ENCODE measurements at regions not wholly inside any gene's neighbourhood (a gene's known extent, or its start where the extent isn't known, plus 50 kb on each side); places are given as distances from the start of the nearest gene placed in this dataset.

DNA sequence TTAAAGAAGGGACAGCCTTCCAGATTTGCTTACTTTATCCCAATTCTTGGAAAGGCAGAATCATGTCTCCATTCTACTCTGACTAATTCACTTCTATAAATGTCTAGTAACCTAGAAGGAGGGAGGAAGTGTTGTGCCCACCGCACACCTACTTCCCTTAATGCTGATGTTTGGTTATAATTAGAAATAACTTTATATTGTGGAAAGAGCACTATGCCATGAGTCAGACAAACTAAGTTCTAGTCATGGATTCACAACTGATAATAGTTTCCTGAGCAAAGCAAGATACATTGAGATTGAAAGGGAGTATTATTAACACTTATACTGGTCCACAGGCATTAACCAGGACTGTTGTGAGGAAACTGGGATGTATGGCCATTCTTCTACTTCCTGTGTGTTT lies 345.9 kb upstream of the RPS23 start:
- FAIRE-seq (no peak), ATAC-seq (no peak), DNase-seq (ENCODE audit: low read depth in 1 of 2, low spot score in 1 of 2) (no peak)
- H3K9me3 ChIP-seq = no peaks in the 10 kb centered on the region
- WGBS (ENCODE audit: missing lambda C conversion rate) = 85% methylated on average over 1 of the region's 1 CpG
- H3K4me2 ChIP-seq = no peak overlapping the region
- no peaks in the 10 kb centered on the region for H3K4me1 ChIP-seq
- H3K27ac ChIP-seq = no peak overlapping the region
- POLR2A ChIA-PET = no interaction called here
- TF ChIP-seq MYC (IDR thresholded peaks at IDR 0.05; ENCODE audit: borderline replicate concordance, low read length) = no peak
- TF ChIP-seq NPAS2 (CRISPR knock-in tag; IDR thresholded peaks at IDR 0.05; ENCODE audit: borderline replicate concordance) = no peak
- no peak for TF ChIP-seq RFX5 (IDR thresholded peaks at IDR 0.05)
- no peak for TF ChIP-seq CHD2 (IDR thresholded peaks at IDR 0.05; ENCODE audit: low read length, partially characterized antibody)
- TF ChIP-seq ZNF302 (CRISPR knock-in tag; IDR thresholded peaks at IDR 0.05) = no peak
- TF ChIP-seq FOXS1 (CRISPR knock-in tag; IDR thresholded peaks at IDR 0.05) = no peak
- TF ChIP-seq PHF8 (IDR thresholded peaks at IDR 0.05; ENCODE audit: borderline replicate concordance, low read depth) = no peak
- no peak for TF ChIP-seq RNF2 (IDR thresholded peaks at IDR 0.05; ENCODE audit: borderline replicate concordance, low read depth)
- TF ChIP-seq EHMT2 (IDR thresholded peaks at IDR 0.05; ENCODE audit: low read depth) = no peak
- no peak for TF ChIP-seq HEYL (CRISPR knock-in tag; IDR thresholded peaks at IDR 0.05)
- H3K4me3 ChIP-seq = no peak overlapping the region
- CTCF ChIA-PET = no interaction called here

DNA sequence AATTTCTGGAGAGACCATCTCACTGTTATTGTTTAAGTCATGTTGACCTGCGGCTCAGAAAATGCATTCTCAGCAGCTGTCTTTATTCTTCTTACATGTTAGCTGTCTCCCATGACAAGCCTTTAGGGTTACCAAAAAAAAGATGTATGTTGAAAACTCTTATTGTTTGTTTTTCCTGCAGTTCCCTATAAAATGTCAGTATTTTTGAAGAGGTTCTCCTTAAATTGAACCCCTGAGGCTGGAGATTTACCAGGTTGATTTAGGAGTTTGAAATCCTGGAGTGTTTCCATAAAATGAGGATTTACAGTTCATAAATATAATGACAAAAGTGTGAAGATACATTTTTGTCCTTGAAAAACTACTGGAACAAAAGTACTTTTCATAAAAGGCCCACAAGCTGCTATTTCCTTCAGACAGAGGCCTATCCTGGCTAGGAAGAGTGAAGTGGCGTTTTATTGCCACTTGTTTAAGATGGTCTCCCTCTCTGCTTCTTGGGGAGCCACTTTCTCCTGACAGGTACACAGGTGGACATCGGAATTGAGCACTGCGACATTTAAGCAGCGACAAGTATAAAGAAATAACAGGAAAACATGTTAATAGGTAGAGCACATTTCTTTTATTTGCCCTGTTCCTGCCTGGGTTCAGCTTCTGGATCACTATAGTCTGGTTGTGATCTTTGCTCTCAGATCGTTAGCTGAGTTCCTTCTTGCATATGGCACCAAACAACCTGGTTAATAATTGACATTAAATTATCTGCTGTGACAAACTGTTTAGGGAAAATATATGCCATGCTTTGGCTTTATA lies 344.8 kb upstream of the RPS23 start:
- Histone ChIP-seq H3K4me3 (no peak overlapping the region), H3K4me1 (no peaks in the 10 kb centered on the region), H3K27ac (no peak overlapping the region), H3K4me2 (no peak overlapping the region), H3K9me3 (no peaks in the 10 kb centered on the region)
- ChIA-PET CTCF (no interaction called here), POLR2A (no interaction called here)
- no peak for FAIRE-seq
- ATAC-seq = no peak
- WGBS (ENCODE audit: missing lambda C conversion rate) = 69% methylated on average over 6 of the region's 6 CpGs
- no peak for DNase-seq (ENCODE audit: low read depth in 1 of 2, low spot score in 1 of 2)
- TF ChIP-seq ESRRA (IDR thresholded peaks at IDR 0.05; ENCODE audit: borderline replicate concordance, low read length) = no peak
- no peak for TF ChIP-seq HDAC2 (IDR thresholded peaks at IDR 0.05)
- no peak for TF ChIP-seq RARB (CRISPR knock-in tag; IDR thresholded peaks at IDR 0.05)
- TF ChIP-seq ZFP36 (IDR thresholded peaks at IDR 0.05; ENCODE audit: borderline replicate concordance, partially characterized antibody) = no peak
- TF ChIP-seq KDM5A (IDR thresholded peaks at IDR 0.05) = no peak
- no peak for TF ChIP-seq ZNF302 (CRISPR knock-in tag; IDR thresholded peaks at IDR 0.05)
- no peak for TF ChIP-seq TP53 (CRISPR knock-in tag; IDR thresholded peaks at IDR 0.05)
- TF ChIP-seq NPAS2 (CRISPR knock-in tag; IDR thresholded peaks at IDR 0.05; ENCODE audit: borderline replicate concordance) = no peak
- no peak for TF ChIP-seq NFE2L2 (conservative IDR thresholded peaks at IDR 0.05; ENCODE audit: low read length)
- TF ChIP-seq HOXB5 (CRISPR knock-in tag; IDR thresholded peaks at IDR 0.05) = no peak
- TF ChIP-seq PHF8 (IDR thresholded peaks at IDR 0.05; ENCODE audit: borderline replicate concordance, low read depth) = no peak
- TF ChIP-seq JUN (IDR thresholded peaks at IDR 0.05) = no peak
- no peak for TF ChIP-seq FOSB (CRISPR knock-in tag; IDR thresholded peaks at IDR 0.05)
- TF ChIP-seq CBX8 (IDR thresholded peaks at IDR 0.05) = no peak
- TF ChIP-seq TFCP2L1 (CRISPR knock-in tag; IDR thresholded peaks at IDR 0.05) = no peak
- no peak for TF ChIP-seq ZC3H11A (IDR thresholded peaks at IDR 0.05)
- no peak for TF ChIP-seq RCOR1 (IDR thresholded peaks at IDR 0.05; ENCODE audit: low read depth, low read length)
- TF ChIP-seq RAD21 (conservative IDR thresholded peaks at IDR 0.05 in 1 of 2, IDR thresholded peaks at IDR 0.05 in 1 of 2) = no peak
- TF ChIP-seq CHD2 (IDR thresholded peaks at IDR 0.05; ENCODE audit: low read length, partially characterized antibody) = no peak

DNA sequence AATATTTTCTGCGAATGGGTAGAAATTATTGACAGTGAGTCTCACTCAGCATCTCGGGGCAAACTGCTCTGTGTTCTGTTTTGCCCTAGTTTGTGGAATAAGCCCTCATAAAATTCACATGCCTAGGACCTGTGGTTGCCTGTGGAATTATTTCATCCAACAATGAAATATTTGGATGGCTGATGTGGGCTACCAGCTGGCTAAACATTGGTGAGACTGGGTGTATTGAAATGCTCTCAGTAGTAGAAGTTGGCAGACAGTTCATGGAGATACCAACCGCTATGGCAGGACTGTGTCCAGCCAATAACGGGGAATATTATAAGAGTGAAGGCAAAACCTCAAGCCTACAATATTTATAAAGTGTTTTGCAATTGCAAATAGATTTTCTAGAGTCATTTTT lies 344.1 kb upstream of the RPS23 start:
- FAIRE-seq = no peak
- no peak overlapping the region for H3K4me3 ChIP-seq
- no peaks in the 10 kb centered on the region for H3K9me3 ChIP-seq
- no peak overlapping the region for H3K27ac ChIP-seq
- no peak for TF ChIP-seq CBX2 (IDR thresholded peaks at IDR 0.05; ENCODE audit: borderline replicate concordance, low read depth)
- no peak for TF ChIP-seq CBX8 (IDR thresholded peaks at IDR 0.05)
- no peak for TF ChIP-seq NR3C1 (IDR thresholded peaks at IDR 0.05)
- TF ChIP-seq NFE2L2 (conservative IDR thresholded peaks at IDR 0.05; ENCODE audit: low read length) = no peak
- no peak for TF ChIP-seq TP53 (CRISPR knock-in tag; IDR thresholded peaks at IDR 0.05)
- TF ChIP-seq, protein P1, sequence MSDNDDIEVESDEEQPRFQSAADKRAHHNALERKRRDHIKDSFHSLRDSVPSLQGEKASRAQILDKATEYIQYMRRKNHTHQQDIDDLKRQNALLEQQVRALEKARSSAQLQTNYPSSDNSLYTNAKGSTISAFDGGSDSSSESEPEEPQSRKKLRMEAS (IDR thresholded peaks at IDR 0.05) = no peak
- TF ChIP-seq EHF (CRISPR knock-in tag; IDR thresholded peaks at IDR 0.05) = no peak
- no peak for TF ChIP-seq FOSL2 (IDR thresholded peaks at IDR 0.05)
- TF ChIP-seq FOSL2 (CRISPR knock-in tag; IDR thresholded peaks at IDR 0.05) = no peak
- TF ChIP-seq KDM5A (IDR thresholded peaks at IDR 0.05) = no peak
- TF ChIP-seq CHD4 (IDR thresholded peaks at IDR 0.05; ENCODE audit: borderline replicate concordance) = no peak
- no peak for TF ChIP-seq CHD2 (IDR thresholded peaks at IDR 0.05; ENCODE audit: low read length, partially characterized antibody)
- TF ChIP-seq RFX5 (IDR thresholded peaks at IDR 0.05) = no peak
- TF ChIP-seq FOSB (CRISPR knock-in tag; IDR thresholded peaks at IDR 0.05) = no peak
- TF ChIP-seq MAZ (IDR thresholded peaks at IDR 0.05; ENCODE audit: borderline replicate concordance, low read depth, low read length) = no peak
- no peak for TF ChIP-seq ESRRA (IDR thresholded peaks at IDR 0.05; ENCODE audit: borderline replicate concordance, low read length)
- POLR2A ChIA-PET = no interaction called here
- no peak for DNase-seq (ENCODE audit: low read depth in 1 of 2, low spot score in 1 of 2)
- WGBS (ENCODE audit: missing lambda C conversion rate) = 51% methylated on average over 4 of the region's 4 CpGs
- no peak overlapping the region for H3K4me2 ChIP-seq
- CTCF ChIA-PET = no interaction called here
- H3K4me1 ChIP-seq = no peaks in the 10 kb centered on the region
- no peak for ATAC-seq
